ENCODE measurements at regions not wholly inside any gene's neighbourhood (a gene's known extent, or its start where the extent isn't known, plus 50 kb on each side); places are given as distances from the start of the nearest gene placed in this dataset.

GRCh38 chr10:88060762-88061161 is 197.3 kb downstream of the PTEN start:
- no peak for DNase-seq (ENCODE audit: low spot score)

GRCh38 chr10:88062385-88062784 is 199.0 kb downstream of the PTEN start:
- no peak for DNase-seq (ENCODE audit: low spot score)

DNA sequence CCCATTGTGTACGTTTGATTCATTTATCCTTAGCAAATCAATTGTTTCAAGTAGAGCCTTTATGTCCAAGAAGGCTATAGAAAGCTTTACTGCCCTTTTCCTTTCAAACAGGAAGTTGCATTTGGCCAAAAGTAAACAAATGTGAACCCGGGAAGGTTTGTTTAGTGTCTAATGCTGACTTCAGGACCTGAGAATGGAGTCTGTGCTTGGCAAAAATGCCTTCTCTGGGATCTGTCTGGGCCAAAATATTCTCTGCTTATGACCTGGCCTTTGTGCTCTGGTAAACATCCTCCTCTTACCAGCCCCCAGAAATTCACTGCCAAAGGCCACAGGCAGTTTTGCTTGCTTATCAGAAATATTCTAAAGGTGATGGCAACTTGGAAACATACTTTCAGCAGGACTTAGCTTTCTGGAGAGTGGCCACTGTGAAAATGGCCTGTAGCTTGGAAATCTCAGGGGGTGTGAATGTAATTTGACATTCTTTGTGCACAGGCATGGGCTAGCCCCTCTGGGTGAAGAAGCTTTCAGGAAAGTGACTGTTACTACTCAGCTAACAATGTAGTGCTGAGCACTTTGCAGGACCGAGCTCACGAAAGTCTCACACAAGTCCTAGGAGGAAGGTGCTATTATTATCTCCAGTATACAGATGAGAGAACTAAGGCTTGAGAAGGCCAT is 199.5 kb downstream of the PTEN start:
- no peak for DNase-seq (ENCODE audit: low spot score)

- DNase-seq (ENCODE audit: low spot score) = no peak
These were observed 200.6 kb downstream of the PTEN start for GRCh38 chr10:88063861-88064557.

DNA sequence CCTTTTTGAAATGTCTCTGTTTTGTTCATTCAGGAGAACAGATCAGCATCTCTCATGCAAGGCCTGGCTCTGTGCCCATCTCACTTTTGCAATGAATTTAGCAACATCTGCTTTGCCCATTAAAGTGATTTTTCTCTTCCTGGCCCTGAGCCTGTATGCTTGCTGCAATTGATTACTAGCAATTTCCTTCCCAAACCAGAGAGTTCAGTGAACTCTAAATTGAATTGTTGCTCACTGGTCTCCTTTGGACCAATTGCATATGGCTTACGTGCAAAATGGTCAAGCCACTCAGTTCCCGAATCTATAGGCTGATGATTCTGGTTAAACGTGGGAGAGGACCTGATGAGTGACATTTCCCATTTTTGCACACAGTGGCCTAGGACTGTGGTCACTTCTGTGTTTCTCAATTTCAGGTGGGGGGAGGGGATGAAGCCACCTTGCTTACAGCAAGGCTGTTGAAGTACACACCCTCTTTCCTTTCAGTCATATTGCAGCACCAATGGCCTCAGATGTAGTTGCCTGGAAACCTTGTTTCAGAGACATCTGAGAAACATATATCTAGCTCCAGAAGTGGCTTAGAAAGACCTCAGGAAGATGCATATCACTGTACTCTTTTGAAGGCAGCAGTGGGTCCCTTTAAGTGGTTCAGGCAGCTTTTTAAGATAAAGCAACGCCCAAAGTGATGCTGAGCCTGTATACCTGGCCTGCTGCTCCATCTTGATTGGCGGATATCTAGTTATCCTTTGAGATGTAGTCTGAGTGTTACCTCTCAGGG is 201.4 kb downstream of the PTEN start:
- DNase-seq (ENCODE audit: low spot score) = no peak

GRCh38 chr10:88065383-88066049 is 202.1 kb downstream of the PTEN start:
- no peak for DNase-seq (ENCODE audit: low spot score)

- DNase-seq (ENCODE audit: low spot score) = no peak
These were observed 202.9 kb downstream of the PTEN start for GRCh38 chr10:88066319-88066718.

DNA sequence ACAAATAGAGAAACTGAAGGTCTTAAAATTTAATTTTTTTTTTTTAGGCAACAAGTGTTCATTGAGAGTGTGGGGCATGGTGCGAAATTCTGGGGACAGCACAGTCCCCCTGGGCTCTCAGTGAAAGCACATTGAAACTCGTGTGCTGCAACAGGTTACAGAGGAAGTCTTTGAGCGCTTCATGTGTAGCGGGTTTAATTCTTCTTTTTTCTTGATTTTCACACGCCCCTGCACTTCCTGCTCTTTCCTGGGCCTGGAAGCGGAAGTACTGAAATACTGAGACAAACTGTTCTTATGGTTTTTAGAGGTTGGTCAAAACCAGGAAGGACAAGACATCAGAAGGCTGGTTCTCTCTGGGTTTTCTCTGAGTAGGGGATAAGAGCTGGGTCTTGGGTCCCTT is 203.5 kb downstream of the PTEN start:
- DNase-seq (ENCODE audit: low spot score) = no peak

- no peak for DNase-seq (ENCODE audit: low spot score)
These were observed 204.3 kb downstream of the PTEN start for GRCh38 chr10:88067737-88068136.

- no peak for DNase-seq (ENCODE audit: low spot score)
These were observed 205.9 kb downstream of the PTEN start for GRCh38 chr10:88069338-88069737.

- DNase-seq (ENCODE audit: low spot score) = no peak
These were observed 206.9 kb downstream of the PTEN start for GRCh38 chr10:88070080-88070880.

- DNase-seq (ENCODE audit: low spot score) = no peak
These were observed 208.5 kb downstream of the PTEN start for GRCh38 chr10:88071879-88072278.

GRCh38 chr10:88073682-88074081 is 210.3 kb downstream of the PTEN start:
- DNase-seq (ENCODE audit: low spot score) = no peak

- DNase-seq (ENCODE audit: low spot score) = no peak
These were observed 211.5 kb downstream of the PTEN start for GRCh38 chr10:88074971-88075370.

DNA sequence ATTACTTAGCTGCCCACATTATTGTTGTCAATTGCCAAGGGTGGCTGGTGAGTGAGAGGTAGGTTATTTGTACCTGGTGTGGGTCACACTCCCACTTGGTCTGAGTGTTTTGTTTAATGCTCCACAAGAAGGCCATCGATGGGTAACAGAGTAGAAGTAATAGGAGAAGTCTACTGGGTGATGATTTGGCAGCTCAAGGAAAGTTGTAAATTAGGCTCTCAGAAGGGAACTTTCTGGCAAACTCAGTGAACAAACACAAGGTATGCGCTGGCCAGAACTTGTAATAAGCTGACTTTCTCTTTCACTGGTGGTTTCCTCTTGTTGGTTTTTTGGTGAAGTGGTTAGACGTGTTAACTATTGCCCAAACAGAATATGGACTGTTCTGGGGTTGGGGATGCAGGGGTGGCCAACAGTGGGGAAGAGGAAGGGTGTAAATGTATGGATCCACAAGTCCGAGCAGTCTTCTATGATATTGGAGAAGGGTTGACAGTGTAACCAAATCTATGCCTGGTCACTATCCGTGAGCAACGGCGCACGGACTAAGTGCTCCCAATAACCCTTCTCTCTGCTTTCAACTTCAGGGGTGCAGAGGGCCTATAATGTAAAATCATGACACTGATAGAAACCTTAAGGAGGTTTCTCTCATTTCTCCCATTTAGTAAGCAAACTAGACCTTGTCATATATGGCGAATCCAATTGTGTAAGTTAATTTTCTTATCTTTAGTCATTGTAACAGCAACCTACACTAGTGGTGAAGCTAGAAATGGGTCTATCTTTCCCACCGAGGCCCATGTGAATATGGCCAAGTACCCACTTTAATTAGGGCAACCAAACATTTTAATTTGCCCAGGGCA is 212.8 kb downstream of the PTEN start:
- no peak for DNase-seq (ENCODE audit: low spot score)

- DNase-seq (ENCODE audit: low spot score) = no peak
These were observed 214.6 kb downstream of the PTEN start for GRCh38 chr10:88077977-88078376.

DNA sequence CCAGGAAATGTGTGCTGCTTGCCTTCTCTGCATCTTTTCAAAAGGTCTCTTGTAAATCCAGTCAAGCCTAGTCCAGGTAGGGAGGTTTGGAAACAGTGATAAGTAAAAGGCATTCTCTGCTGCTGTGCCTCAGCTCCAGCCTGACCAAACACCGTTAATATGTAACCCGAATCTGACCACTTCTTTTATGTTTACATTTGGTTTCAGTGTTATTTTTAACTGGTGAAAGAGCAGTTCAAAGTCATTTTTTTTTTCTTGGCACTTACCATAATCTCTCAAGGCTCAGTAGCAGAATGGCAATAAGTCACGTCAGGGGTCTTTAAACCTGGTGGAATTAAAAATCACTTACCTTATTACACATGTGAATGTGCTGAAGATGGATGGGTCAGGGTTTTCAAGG is 216.8 kb downstream of the PTEN start:
- no peak for DNase-seq (ENCODE audit: low spot score)

GRCh38 chr10:88081457-88082054 is 218.1 kb downstream of the PTEN start:
- DNase-seq (ENCODE audit: low spot score) = no peak

DNA sequence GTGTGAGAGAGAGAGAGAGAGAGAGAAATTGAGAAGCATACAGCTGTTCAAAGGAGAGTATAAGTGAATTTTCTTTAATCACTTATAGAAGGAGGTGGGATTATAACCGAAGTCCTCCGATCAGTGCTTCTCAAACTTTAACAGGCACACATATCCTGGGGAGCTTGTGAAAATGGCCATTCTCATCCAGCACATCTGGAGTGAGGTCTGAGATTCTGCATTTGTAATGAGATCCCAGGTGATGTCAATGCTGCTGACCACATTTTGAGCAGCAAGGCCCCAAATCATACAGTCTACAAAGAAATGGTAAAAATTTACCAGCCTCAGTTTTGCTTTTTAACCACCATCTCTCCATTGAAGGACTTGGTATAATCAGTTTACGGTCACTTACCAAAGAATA is 219.0 kb downstream of the PTEN start:
- DNase-seq (ENCODE audit: low spot score) = no peak

All from hematopoietic multipotent progenitor cell treated with erythropoietin and hydrocortisone succinate and interleukin-3 and kit ligand, for 15 days (in vitro differentiated cells).